ENCODE measurements at regions not wholly inside any gene's neighbourhood (a gene's known extent, or its start where the extent isn't known, plus 50 kb on each side); places are given as distances from the start of the nearest gene placed in this dataset.

GRCh38 chr12:112728864-112729263 lies 62.7 kb upstream of the RPH3A start:
- no peak for TF ChIP-seq ZNF274 (IDR thresholded peaks at IDR 0.05; ENCODE audit: low read depth, low read length)
- TF ChIP-seq SUZ12 (IDR thresholded peaks at IDR 0.05; ENCODE audit: extremely low read depth, insufficient read depth, insufficient read length): no peak
- TF ChIP-seq YY1 (IDR thresholded peaks at IDR 0.05; ENCODE audit: insufficient read depth, insufficient read length): no peak
